Endodermal cell (in vitro differentiated cells): ENCODE measurements at regions not wholly inside any gene's neighbourhood (a gene's known extent, or its start where the extent isn't known, plus 50 kb on each side); places are given as distances from the start of the nearest gene placed in this dataset.
"Not testable (repeated sequence)": the region's sequence is repeated elsewhere in the genome, so short reads cannot be mapped to it uniquely, and the experiment has no call there.

ENCODE experiments used
- DNase-seq: peaks from one replicate; pipeline ENCODE4 v3.0.0-alpha.2; 2017
- H3K27ac ChIP-seq: 2 replicates; pipeline ENCODE4 v1.5.1; 2013; ENCODE audit warnings: mild to moderate bottlenecking, low read depth, low read length, moderate library complexity
- H3K27me3 ChIP-seq: 2 replicates; pipeline ENCODE4 v1.6.1; 2013; ENCODE audit warnings: mild to moderate bottlenecking, low read length, moderate library complexity; ENCODE audit not compliant: insufficient read depth, control insufficient read depth, poor library complexity, severe bottlenecking
- H3K36me3 ChIP-seq: 2 replicates; pipeline ENCODE4 v1.7.0; 2013; ENCODE audit warnings: mild to moderate bottlenecking, low read length, moderate library complexity; ENCODE audit not compliant: control insufficient read depth, insufficient read depth
- H3K4me1 ChIP-seq: one replicate; pipeline ENCODE4 v1.7.0; 2013; ENCODE audit warnings: low read length; ENCODE audit not compliant: control insufficient read depth, insufficient read depth
- H3K4me3 ChIP-seq: 2 replicates; pipeline ENCODE4 v1.5.1; 2013; ENCODE audit warnings: mild to moderate bottlenecking, low read length, moderate library complexity
- H3K9ac ChIP-seq: 2 replicates; pipeline ENCODE4 v1.6.1; 2013; ENCODE audit warnings: mild to moderate bottlenecking, low read length, moderate library complexity; ENCODE audit not compliant: poor library complexity, severe bottlenecking; ENCODE audit errors: extremely low read depth
- H3K9me3 ChIP-seq: 2 replicates; pipeline ENCODE4 v1.6.1; 2013; ENCODE audit warnings: mild to moderate bottlenecking, low read length, moderate library complexity; ENCODE audit not compliant: control insufficient read depth
- H3K27ac Mint-ChIP-seq: 2 replicates; pipeline ENCODE4 v1.8.0; 2020; ENCODE audit warnings: mixed read lengths
- H3K27me3 Mint-ChIP-seq: 2 replicates; pipeline ENCODE4 v1.8.0; 2021; ENCODE audit warnings: mild to moderate bottlenecking, mixed read lengths; ENCODE audit not compliant: insufficient read depth
- H3K36me3 Mint-ChIP-seq: 2 replicates; pipeline ENCODE4 v1.8.0; 2020; ENCODE audit warnings: low read depth, mixed read lengths
- H3K4me1 Mint-ChIP-seq: 2 replicates; pipeline ENCODE4 v1.8.0; 2020; ENCODE audit warnings: mixed read lengths
- H3K4me3 Mint-ChIP-seq: 2 replicates; pipeline ENCODE4 v1.8.0; 2020; ENCODE audit warnings: mild to moderate bottlenecking, moderate library complexity, mixed read lengths
- H3K9me3 Mint-ChIP-seq: 2 replicates; pipeline ENCODE4 v1.8.0; 2020; ENCODE audit warnings: mild to moderate bottlenecking, mixed read lengths
- WGBS, 2 experiments: methylation state at CpG; one replicate each; pipeline versions ENCODE4 v1.1.5 to v1.1.7; 2013; ENCODE audit warnings: missing lambda C conversion rate in 2 of 2, mixed read lengths in 1 of 2; ENCODE audit not compliant: insufficient coverage in 1 of 2, insufficient read length in 1 of 2; 5-methylcytosine and 5-hydroxymethylcytosine counted together
- TF ChIP-seq, protein P1 (sequence below): fragments of 200-600 bp; sonication (generic); conservative IDR thresholded peaks from 2 replicates; pipeline ENCODE4 v1.5.0; 2021; ENCODE audit warnings: antibody characterized with exemption, mild to moderate bottlenecking

DNA sequence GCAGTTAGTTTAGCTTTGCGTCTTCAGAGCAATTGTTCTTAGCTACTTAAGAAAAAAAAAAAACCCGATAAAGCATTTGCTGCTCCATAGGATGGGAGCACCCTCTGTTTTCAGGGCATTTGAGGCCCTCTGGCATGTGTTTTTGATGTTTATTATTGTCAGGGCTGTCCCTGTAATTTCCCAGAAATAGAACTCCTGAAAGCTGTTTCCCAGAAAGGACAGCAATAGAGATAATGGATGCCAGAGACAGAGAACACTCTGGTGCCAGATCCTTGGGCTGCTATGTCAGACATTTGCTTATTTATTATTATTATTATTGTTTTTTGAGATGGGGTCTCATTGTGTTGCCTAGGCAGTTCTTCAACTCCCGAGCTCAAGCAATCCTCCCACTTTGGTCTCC lies 201.3 kb downstream of the ALG10 start:
- no peak overlapping the region for H3K4me3 Mint-ChIP-seq
- H3K27me3 Mint-ChIP-seq: peaks cover 6% of the 10 kb centered on the region
- no peaks in the 10 kb centered on the region for H3K4me1 Mint-ChIP-seq
- Histone ChIP-seq H3K4me3 (no peak overlapping the region), H3K9me3 (peaks cover 36% of the 10 kb centered on the region), H3K27ac (no peak overlapping the region), H3K36me3 (no peaks in the 10 kb centered on the region), H3K4me1 (no peaks in the 10 kb centered on the region), H3K9ac (no peak overlapping the region), H3K27me3 (no peaks in the 10 kb centered on the region)
- no peak for DNase-seq
- no peaks in the 10 kb centered on the region for H3K36me3 Mint-ChIP-seq
- H3K9me3 Mint-ChIP-seq: peaks cover 89% of the 10 kb centered on the region
- TF ChIP-seq, protein P1, sequence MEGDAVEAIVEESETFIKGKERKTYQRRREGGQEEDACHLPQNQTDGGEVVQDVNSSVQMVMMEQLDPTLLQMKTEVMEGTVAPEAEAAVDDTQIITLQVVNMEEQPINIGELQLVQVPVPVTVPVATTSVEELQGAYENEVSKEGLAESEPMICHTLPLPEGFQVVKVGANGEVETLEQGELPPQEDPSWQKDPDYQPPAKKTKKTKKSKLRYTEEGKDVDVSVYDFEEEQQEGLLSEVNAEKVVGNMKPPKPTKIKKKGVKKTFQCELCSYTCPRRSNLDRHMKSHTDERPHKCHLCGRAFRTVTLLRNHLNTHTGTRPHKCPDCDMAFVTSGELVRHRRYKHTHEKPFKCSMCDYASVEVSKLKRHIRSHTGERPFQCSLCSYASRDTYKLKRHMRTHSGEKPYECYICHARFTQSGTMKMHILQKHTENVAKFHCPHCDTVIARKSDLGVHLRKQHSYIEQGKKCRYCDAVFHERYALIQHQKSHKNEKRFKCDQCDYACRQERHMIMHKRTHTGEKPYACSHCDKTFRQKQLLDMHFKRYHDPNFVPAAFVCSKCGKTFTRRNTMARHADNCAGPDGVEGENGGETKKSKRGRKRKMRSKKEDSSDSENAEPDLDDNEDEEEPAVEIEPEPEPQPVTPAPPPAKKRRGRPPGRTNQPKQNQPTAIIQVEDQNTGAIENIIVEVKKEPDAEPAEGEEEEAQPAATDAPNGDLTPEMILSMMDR: no peak
- WGBS, 2 experiments: 83 to 94% methylated on average over 2 of the region's 3 CpGs
- no peak overlapping the region for H3K27ac Mint-ChIP-seq

DNA sequence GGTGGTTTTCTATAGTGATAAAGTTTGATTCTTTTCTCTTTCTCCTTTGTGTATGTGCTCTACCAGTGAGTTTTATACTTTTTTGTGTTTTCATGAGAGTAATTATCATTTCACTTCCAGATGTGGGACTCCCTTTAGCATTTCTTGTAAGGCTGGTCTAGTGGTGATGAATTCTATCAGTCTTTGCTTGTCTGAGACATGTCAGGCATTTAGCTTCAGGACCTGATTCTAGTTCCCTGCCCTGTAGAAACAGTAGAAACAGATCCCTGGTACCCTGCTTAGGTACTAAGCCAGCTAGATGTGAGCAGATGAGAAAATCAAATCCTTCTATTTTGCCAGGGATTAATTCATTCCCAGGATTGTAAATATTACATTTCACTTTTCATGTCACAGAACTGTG lies 203.7 kb downstream of the ALG10 start:
- H3K4me1 Mint-ChIP-seq, H3K36me3 ChIP-seq, H3K9ac ChIP-seq, H3K27ac Mint-ChIP-seq, DNase-seq, H3K27me3 Mint-ChIP-seq, H3K4me1 ChIP-seq, H3K36me3 Mint-ChIP-seq, H3K27me3 ChIP-seq, H3K4me3 ChIP-seq, H3K27ac ChIP-seq, H3K4me3 Mint-ChIP-seq: not testable (repeated sequence)
- H3K9me3 ChIP-seq: peaks cover 46% of the 10 kb centered on the region
- H3K9me3 Mint-ChIP-seq: peaks cover 89% of the 10 kb centered on the region

DNA sequence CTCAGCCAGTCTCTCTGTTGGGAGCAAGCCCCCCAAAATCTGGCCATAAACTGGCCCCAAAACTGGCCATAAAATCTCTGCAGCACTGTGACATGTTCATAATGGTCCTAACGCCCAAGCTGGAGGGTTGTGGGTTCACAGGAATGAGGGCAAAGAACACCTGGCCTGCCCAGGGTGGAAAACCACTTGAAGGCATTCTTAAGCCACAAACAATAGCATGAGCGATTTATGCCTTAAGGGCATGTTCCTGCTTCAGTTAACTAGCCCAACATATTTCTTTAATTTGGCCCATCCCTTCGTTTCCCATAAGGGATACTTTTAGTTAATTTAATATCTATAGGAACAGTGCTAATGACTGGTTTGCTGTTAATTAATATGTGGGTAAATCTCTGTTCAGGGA lies 205.8 kb downstream of the ALG10 start:
- H3K9ac ChIP-seq, H3K36me3 ChIP-seq, H3K4me3 ChIP-seq, H3K27me3 ChIP-seq, H3K27ac ChIP-seq, H3K36me3 Mint-ChIP-seq, DNase-seq, H3K4me3 Mint-ChIP-seq, H3K4me1 Mint-ChIP-seq, H3K27me3 Mint-ChIP-seq, H3K4me1 ChIP-seq, H3K27ac Mint-ChIP-seq: not testable (repeated sequence)
- H3K9me3 ChIP-seq: peaks cover 47% of the 10 kb centered on the region
- H3K9me3 Mint-ChIP-seq: peaks cover 89% of the 10 kb centered on the region
- WGBS, 2 experiments: 50 to 66% methylated on average over 1 to 2 of the region's 3 CpGs

DNA sequence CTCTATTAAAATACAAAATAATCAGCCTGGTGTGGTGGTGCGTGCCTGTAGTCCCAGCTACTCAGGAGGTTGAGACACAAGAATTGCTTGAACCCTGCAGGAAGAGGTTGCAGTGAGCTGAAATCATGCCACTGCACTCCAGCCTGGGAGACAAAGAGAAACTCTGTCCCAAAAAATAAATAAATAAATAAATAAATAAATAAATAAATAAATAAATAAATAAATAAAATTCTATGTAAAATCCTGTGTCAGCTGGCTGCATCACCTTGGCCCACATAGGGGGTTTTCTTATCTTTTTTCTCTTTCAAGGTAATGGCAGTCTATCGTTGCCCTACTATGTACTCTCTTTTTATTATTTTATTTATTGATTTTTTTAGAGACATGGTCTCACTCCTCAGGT lies 206.7 kb downstream of the ALG10 start:
- peaks cover 94% of the 10 kb centered on the region for H3K9me3 Mint-ChIP-seq
- 88 to 91% methylated on average over 1 of the region's 2 CpGs for WGBS, 2 experiments
- not testable (repeated sequence) for H3K36me3 ChIP-seq

More for the DNA sequence above, 206.7 kb downstream of the ALG10 start:
- H3K27ac ChIP-seq, H3K4me1 ChIP-seq, H3K9ac ChIP-seq, H3K4me3 Mint-ChIP-seq, H3K36me3 Mint-ChIP-seq, DNase-seq, H3K27me3 Mint-ChIP-seq, H3K27me3 ChIP-seq, H3K27ac Mint-ChIP-seq, H3K4me3 ChIP-seq, H3K4me1 Mint-ChIP-seq: not testable (repeated sequence)
- peaks cover 57% of the 10 kb centered on the region for H3K9me3 ChIP-seq
